GM15510 (cell line): ENCODE measurements at regions not wholly inside any gene's neighbourhood (a gene's known extent, or its start where the extent isn't known, plus 50 kb on each side); places are given as distances from the start of the nearest gene placed in this dataset.

Experiments
- POLR2A ChIP-seq: IDR thresholded peaks from 3 replicates; pipeline ENCODE4 v1.6.1; 2011; ENCODE audit warnings: borderline replicate concordance; ENCODE audit not compliant: insufficient read length; ENCODE audit errors: extremely low read depth

- no peak for TF ChIP-seq POLR2A
Observed at GRCh38 chr4:1516881-1517480, 110.7 kb upstream of the NKX1-1 start.

GRCh38 chr4:1516261-1516660 lies 110.0 kb upstream of the NKX1-1 start:
- TF ChIP-seq POLR2A: no peak

- TF ChIP-seq POLR2A: no peak
Observed at GRCh38 chr4:1515763-1516162, 109.5 kb upstream of the NKX1-1 start.

GRCh38 chr4:1515156-1515555 lies 108.9 kb upstream of the NKX1-1 start:
- no peak for TF ChIP-seq POLR2A

- no peak for TF ChIP-seq POLR2A
Observed at GRCh38 chr4:1514612-1515011, 108.4 kb upstream of the NKX1-1 start.

- TF ChIP-seq POLR2A: no peak
Observed at GRCh38 chr4:1513936-1514483, 107.8 kb upstream of the NKX1-1 start.

- no peak for TF ChIP-seq POLR2A
Observed at GRCh38 chr4:1512738-1513660, 106.8 kb upstream of the NKX1-1 start.

- TF ChIP-seq POLR2A: no peak
Observed at GRCh38 chr4:1512051-1512737, 106.0 kb upstream of the NKX1-1 start.

GRCh38 chr4:1511441-1512041 lies 105.3 kb upstream of the NKX1-1 start:
- TF ChIP-seq POLR2A: no peak

- no peak for TF ChIP-seq POLR2A
Observed at GRCh38 chr4:1510931-1511330, 104.7 kb upstream of the NKX1-1 start.

GRCh38 chr4:1509366-1509765 lies 103.1 kb upstream of the NKX1-1 start:
- no peak for TF ChIP-seq POLR2A

- TF ChIP-seq POLR2A: no peak
Observed at GRCh38 chr4:1508161-1509160, 102.2 kb upstream of the NKX1-1 start.

GRCh38 chr4:1506956-1507721 lies 100.9 kb upstream of the NKX1-1 start:
- no peak for TF ChIP-seq POLR2A
